ENCODE measurements at regions not wholly inside any gene's neighbourhood (a gene's known extent, or its start where the extent isn't known, plus 50 kb on each side); places are given as distances from the start of the nearest gene placed in this dataset.
"Not testable (repeated sequence)": the region's sequence is repeated elsewhere in the genome, so short reads cannot be mapped to it uniquely, and the experiment has no call there.

DNA sequence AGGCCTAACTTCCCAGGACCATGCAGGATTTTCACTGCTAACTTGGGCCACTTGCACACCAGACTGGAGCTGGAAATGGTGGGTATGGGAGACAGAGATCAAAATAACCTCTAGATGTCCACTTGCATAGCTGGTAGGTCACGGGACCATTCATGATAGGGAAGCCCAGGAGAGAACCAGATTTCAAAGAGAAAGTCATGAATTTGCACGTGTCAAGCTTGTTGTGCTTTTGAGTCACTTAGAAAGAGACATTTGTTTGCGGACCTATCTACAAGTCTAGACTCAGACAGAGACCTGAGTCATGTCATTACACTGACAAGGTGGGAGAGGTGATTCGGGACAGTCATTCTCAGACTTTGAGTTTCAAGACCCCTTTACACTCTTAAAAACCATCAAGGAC lies 704.1 kb downstream of the DTWD2 start:
- not testable (repeated sequence) for H3K4me2 ChIP-seq; ATAC-seq; H3K36me3 ChIP-seq (ENCODE audit: insufficient read depth); H2AFZ ChIP-seq; H3K27me3 Mint-ChIP-seq (ENCODE audit: insufficient read depth, low read depth, poor library complexity); H3K27ac Mint-ChIP-seq; H3K27me3 ChIP-seq (ENCODE audit: insufficient read depth); H3K4me1 Mint-ChIP-seq; DNase-seq (ENCODE audit: low spot score); H4K20me1 ChIP-seq (replicated peaks; ENCODE audit: insufficient read depth); H3K9me3 Mint-ChIP-seq; H3F3A ChIP-seq (replicated peaks; ENCODE audit: low read depth); H3K27ac ChIP-seq (ENCODE audit: low read depth); H3K36me3 Mint-ChIP-seq (ENCODE audit: low read depth); H3K4me1 ChIP-seq (ENCODE audit: insufficient read depth); H3K4me3 Mint-ChIP-seq; H3K9me2 ChIP-seq (ENCODE audit: insufficient read depth); H3K79me2 ChIP-seq (replicated peaks; ENCODE audit: insufficient read depth); H3K4me3 ChIP-seq

DNA sequence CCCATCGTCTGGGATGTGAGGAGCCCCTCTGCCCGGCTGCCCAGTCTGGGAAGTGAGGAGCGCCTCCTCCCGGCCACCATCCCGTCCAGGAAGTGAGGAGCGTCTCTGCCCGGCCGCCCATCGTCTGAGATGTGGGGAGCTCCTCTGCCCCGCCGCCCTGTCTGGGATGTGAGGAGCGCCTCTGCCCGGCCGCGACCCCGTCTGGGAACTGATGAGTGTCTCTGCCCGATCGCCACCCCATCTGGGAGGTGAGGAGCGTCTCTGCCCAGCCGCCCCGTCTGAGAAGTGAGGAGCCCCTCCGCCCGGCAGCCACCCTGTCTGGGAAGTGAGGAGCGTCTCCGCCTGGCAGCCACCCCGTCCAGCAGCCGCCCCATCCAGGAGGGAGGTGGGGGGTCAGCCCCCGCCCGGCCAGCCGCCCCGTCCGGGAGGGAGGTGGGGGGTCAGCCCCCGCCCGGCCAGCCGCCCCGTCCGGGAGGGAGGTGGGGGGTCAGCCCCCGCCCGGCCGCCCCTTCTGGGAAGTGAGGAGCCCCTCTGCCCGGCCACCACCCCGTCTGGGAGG lies 705.8 kb downstream of the DTWD2 start:
- H3K36me3 ChIP-seq (ENCODE audit: insufficient read depth); H3K9me3 Mint-ChIP-seq; H4K20me1 ChIP-seq (replicated peaks; ENCODE audit: insufficient read depth); H3K79me2 ChIP-seq (replicated peaks; ENCODE audit: insufficient read depth); H3K4me1 ChIP-seq (ENCODE audit: insufficient read depth); H3K4me2 ChIP-seq; H3K27ac Mint-ChIP-seq; H3K27ac ChIP-seq (ENCODE audit: low read depth); H3K4me3 Mint-ChIP-seq; DNase-seq (ENCODE audit: low spot score); H3K27me3 Mint-ChIP-seq (ENCODE audit: insufficient read depth, low read depth, poor library complexity); H3K4me3 ChIP-seq; ATAC-seq; H3K36me3 Mint-ChIP-seq (ENCODE audit: low read depth); H3K9me2 ChIP-seq (ENCODE audit: insufficient read depth); H3F3A ChIP-seq (replicated peaks; ENCODE audit: low read depth); H3K27me3 ChIP-seq (ENCODE audit: insufficient read depth); H2AFZ ChIP-seq; H3K4me1 Mint-ChIP-seq: not testable (repeated sequence)

DNA sequence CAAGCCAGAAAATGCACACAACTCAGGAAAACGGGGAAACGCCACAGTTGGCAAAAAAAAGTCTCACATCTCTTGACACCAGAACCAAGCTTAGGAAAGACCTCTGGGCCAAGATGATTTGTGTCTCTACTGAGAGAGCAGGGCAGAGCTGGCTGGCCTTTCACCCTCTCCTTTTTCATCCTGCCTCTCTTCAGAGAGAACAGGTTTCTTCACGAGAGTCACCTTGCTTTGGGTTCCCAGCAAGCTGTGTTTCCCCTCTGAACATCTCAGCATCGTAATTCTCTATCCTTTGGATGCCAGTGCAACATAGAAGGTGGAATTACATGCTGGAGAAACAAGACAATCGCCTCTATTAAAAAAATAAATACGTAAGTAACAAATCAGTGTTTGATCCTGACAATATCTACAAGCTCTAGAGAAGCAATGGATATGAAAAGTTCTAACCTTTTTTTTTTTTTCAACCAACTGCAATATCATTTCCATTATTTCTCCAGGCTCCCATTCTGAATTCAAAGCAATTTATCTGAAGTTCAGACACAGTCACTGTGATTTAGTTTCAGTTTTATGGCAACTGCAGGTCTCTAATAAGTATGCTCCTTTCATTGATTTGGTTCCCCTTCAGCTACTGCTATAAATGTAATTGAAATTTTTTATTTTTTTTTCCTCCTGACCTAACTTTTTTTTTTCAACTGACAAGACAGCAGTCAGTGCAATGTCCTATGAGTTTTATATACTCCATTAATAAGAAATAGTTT lies 708.6 kb downstream of the DTWD2 start:
- Mint-ChIP-seq H3K4me1 (no peaks in the 10 kb centered on the region), H3K27me3 (ENCODE audit: insufficient read depth, low read depth, poor library complexity) (no peaks in the 10 kb centered on the region), H3K4me3 (no peak overlapping the region), H3K27ac (no peak overlapping the region), H3K36me3 (ENCODE audit: low read depth) (no peaks in the 10 kb centered on the region), H3K9me3 (peaks cover 3% of the 10 kb centered on the region; the same call in 2 of the 3 replicates)
- H3K9me2 ChIP-seq (ENCODE audit: insufficient read depth) = no peaks in the 10 kb centered on the region
- H3K4me2 ChIP-seq = no peak overlapping the region
- H3K79me2 ChIP-seq (replicated peaks; ENCODE audit: insufficient read depth) = no peaks in the 10 kb centered on the region
- ATAC-seq = no peak
- DNase-seq (ENCODE audit: low spot score) = no peak
- no peaks in the 10 kb centered on the region for H4K20me1 ChIP-seq (replicated peaks; ENCODE audit: insufficient read depth)
- H3F3A ChIP-seq (replicated peaks; ENCODE audit: low read depth) = no peaks in the 10 kb centered on the region
- H3K27ac ChIP-seq (ENCODE audit: low read depth) = no peak overlapping the region
- H3K27me3 ChIP-seq (ENCODE audit: insufficient read depth) = no peaks in the 10 kb centered on the region
- no peak overlapping the region for H3K4me3 ChIP-seq
- H2AFZ ChIP-seq = no peak overlapping the region
- TF ChIP-seq ZNF114 (CRISPR knock-in tag; IDR thresholded peaks at IDR 0.05) (no peak), NANOG (IDR thresholded peaks at IDR 0.05; ENCODE audit: borderline replicate concordance) (no peak), ETS1 (IDR thresholded peaks at IDR 0.05) (no peak), REST (IDR thresholded peaks at IDR 0.05; ENCODE audit: unreplicated experiment) (no peak), EZH2 (IDR thresholded peaks at IDR 0.05; ENCODE audit: low read depth, unreplicated experiment) (no peak)
- no peaks in the 10 kb centered on the region for H3K4me1 ChIP-seq (ENCODE audit: insufficient read depth)
- no peaks in the 10 kb centered on the region for H3K36me3 ChIP-seq (ENCODE audit: insufficient read depth)

Measured in GM23338 (cell line).